Smooth muscle cell (in vitro differentiated cells): ENCODE measurements at regions not wholly inside any gene's neighbourhood (a gene's known extent, or its start where the extent isn't known, plus 50 kb on each side); places are given as distances from the start of the nearest gene placed in this dataset.

Experiments used
- DNase-seq: peaks from one replicate; lab custom pipeline; 2025; ENCODE audit not compliant: unreplicated experiment; lab: John Stamatoyannopoulos, UW
- H2AFZ ChIP-seq: fragments of 200-600 bp; sonication (generic); 2 replicates; pipeline ENCODE4 v1.6.0; 2016; ENCODE audit warnings: antibody characterized with exemption, low read depth, mild to moderate bottlenecking
- H3F3A ChIP-seq: fragments of 200-600 bp; sonication (generic); 2 replicates; pipeline ENCODE4 v1.6.0; 2017; ENCODE audit warnings: antibody characterized with exemption, low read depth
- H3K27ac ChIP-seq: fragments of 200-600 bp; sonication (generic); 2 replicates; pipeline ENCODE4 v1.5.1; 2016; ENCODE audit warnings: low read depth, mild to moderate bottlenecking
- H3K27me3 ChIP-seq: fragments of 200-600 bp; sonication (generic); 2 replicates; pipeline ENCODE4 v1.6.1; 2016; ENCODE audit warnings: low read depth, mild to moderate bottlenecking
- H3K36me3 ChIP-seq: fragments of 200-600 bp; sonication (generic); 2 replicates; pipeline ENCODE4 v1.5.1; 2016; ENCODE audit warnings: low read depth
- H3K4me1 ChIP-seq: fragments of 200-600 bp; sonication (generic); 2 replicates; pipeline ENCODE4 v1.5.1; 2016; ENCODE audit warnings: low read depth
- H3K4me2 ChIP-seq: fragments of 200-600 bp; sonication (generic); 2 replicates; pipeline ENCODE4 v1.6.0; 2016; ENCODE audit warnings: mild to moderate bottlenecking
- H3K4me3 ChIP-seq: fragments of 200-600 bp; sonication (generic); 2 replicates; pipeline ENCODE4 v1.5.1; 2016; ENCODE audit warnings: mild to moderate bottlenecking
- H3K79me2 ChIP-seq: fragments of 200-600 bp; sonication (generic); 2 replicates; pipeline ENCODE4 v1.6.0; 2016; ENCODE audit warnings: low read depth, mild to moderate bottlenecking
- H3K9ac ChIP-seq: fragments of 200-600 bp; sonication (generic); 2 replicates; pipeline ENCODE4 v1.6.0; 2016; ENCODE audit warnings: low read depth
- H3K9me3 ChIP-seq: fragments of 200-600 bp; sonication (generic); replicated peaks from 2 replicates; pipeline ENCODE4 v1.5.1; 2016; ENCODE audit warnings: low read depth
- H4K20me1 ChIP-seq: fragments of 200-600 bp; sonication (generic); 2 replicates; pipeline ENCODE4 v1.6.0; 2016; ENCODE audit warnings: low read depth
- WGBS: methylation state at CpG from one replicate; pipeline ENCODE4 v1.1.7; 2016; ENCODE audit warnings: low lambda C conversion rate; 5-methylcytosine and 5-hydroxymethylcytosine counted together
- TF ChIP-seq, protein P1 (sequence below): fragments of 200-600 bp; sonication (generic); IDR thresholded peaks from 2 replicates; pipeline ENCODE4 v1.5.1; 2017; ENCODE audit warnings: borderline replicate concordance, mild to moderate bottlenecking, antibody characterized with exemption; ENCODE audit not compliant: insufficient read depth, poor library complexity, severe bottlenecking

DNA sequence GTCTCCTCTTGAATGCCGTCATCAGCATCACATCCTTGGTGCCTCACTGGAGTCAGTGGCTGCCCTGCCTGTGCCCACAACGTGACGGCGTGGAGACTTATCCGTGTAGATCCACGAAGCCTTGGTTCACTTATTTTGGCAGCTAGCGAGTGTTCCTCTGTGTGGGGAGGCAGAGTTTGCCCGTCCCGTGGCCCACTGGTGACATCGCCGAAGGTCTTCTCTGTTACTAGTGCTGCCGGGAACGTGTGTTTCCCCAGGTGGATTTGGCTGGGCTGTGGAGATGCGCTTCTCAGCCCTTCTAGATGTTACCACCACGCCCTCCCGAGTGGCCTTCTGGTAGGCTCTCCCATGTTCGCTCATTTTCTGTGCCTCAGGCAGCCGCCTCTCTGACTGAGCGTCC lies 169.6 kb downstream of the SEC14L1 start:
- peaks cover 7% of the 10 kb centered on the region for H3F3A ChIP-seq
- TF ChIP-seq, protein P1, sequence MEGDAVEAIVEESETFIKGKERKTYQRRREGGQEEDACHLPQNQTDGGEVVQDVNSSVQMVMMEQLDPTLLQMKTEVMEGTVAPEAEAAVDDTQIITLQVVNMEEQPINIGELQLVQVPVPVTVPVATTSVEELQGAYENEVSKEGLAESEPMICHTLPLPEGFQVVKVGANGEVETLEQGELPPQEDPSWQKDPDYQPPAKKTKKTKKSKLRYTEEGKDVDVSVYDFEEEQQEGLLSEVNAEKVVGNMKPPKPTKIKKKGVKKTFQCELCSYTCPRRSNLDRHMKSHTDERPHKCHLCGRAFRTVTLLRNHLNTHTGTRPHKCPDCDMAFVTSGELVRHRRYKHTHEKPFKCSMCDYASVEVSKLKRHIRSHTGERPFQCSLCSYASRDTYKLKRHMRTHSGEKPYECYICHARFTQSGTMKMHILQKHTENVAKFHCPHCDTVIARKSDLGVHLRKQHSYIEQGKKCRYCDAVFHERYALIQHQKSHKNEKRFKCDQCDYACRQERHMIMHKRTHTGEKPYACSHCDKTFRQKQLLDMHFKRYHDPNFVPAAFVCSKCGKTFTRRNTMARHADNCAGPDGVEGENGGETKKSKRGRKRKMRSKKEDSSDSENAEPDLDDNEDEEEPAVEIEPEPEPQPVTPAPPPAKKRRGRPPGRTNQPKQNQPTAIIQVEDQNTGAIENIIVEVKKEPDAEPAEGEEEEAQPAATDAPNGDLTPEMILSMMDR: no peak
- no peak overlapping the region for H3K9ac ChIP-seq
- H3K4me1 ChIP-seq: peaks cover 20% of the 10 kb centered on the region
- H3K36me3 ChIP-seq: no peaks in the 10 kb centered on the region
- peak overlapping the region; percentile 85 for H3K27ac ChIP-seq
- no peak overlapping the region for H2AFZ ChIP-seq
- 96% methylated on average over 19 of the region's 19 CpGs for WGBS
- no peaks in the 10 kb centered on the region for H3K27me3 ChIP-seq
- DNase-seq: no peak
- H3K4me3 ChIP-seq: no peak overlapping the region
- no peaks in the 10 kb centered on the region for H4K20me1 ChIP-seq
- no peaks in the 10 kb centered on the region for H3K9me3 ChIP-seq
- H3K4me2 ChIP-seq: no peak overlapping the region
- H3K79me2 ChIP-seq: peaks cover 3% of the 10 kb centered on the region

DNA sequence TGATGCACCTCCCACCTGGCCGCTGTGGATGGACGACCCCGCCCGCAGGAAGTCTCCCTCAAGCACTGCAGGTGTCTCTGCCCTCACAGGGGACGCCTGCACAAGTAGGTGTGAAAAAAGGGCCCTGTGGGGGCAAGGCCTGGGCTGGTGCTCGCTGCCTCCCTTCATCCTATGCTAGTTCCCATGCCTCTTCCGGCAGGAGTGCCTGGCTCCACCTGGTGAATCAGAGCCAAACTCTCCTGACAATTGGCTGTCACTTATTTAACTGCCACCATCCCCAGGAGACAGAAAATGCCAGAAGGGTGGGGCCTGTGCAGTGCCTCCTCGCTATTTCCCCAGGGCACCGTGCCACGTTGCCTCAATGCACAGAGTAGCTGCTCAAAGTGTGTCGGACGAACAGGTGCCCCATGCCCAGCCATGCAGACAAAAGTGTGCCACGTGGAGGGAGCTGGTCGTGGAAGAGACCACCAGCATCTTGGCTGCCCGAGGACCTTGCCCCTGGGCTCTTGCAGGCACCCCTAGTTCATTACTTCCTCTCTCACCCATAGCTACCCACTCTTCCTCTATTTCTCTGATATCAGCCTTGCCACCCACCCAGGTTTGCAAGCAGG lies 170.7 kb downstream of the SEC14L1 start:
- H3K9me3 ChIP-seq: no peaks in the 10 kb centered on the region
- TF ChIP-seq, protein P1: no peak
- no peak overlapping the region for H3K9ac ChIP-seq
- no peaks in the 10 kb centered on the region for H3K27me3 ChIP-seq
- no peaks in the 10 kb centered on the region for H3K36me3 ChIP-seq
- H3K4me2 ChIP-seq: no peak overlapping the region
- H3K4me3 ChIP-seq: no peak overlapping the region
- H3K4me1 ChIP-seq: peaks cover 29% of the 10 kb centered on the region
- no peak overlapping the region for H3K27ac ChIP-seq
- DNase-seq: no peak
- H3K79me2 ChIP-seq: peaks cover 3% of the 10 kb centered on the region
- no peak overlapping the region for H2AFZ ChIP-seq
- H4K20me1 ChIP-seq: no peaks in the 10 kb centered on the region
- peaks cover 7% of the 10 kb centered on the region for H3F3A ChIP-seq
- 89% methylated on average over 15 of the region's 15 CpGs for WGBS

DNA sequence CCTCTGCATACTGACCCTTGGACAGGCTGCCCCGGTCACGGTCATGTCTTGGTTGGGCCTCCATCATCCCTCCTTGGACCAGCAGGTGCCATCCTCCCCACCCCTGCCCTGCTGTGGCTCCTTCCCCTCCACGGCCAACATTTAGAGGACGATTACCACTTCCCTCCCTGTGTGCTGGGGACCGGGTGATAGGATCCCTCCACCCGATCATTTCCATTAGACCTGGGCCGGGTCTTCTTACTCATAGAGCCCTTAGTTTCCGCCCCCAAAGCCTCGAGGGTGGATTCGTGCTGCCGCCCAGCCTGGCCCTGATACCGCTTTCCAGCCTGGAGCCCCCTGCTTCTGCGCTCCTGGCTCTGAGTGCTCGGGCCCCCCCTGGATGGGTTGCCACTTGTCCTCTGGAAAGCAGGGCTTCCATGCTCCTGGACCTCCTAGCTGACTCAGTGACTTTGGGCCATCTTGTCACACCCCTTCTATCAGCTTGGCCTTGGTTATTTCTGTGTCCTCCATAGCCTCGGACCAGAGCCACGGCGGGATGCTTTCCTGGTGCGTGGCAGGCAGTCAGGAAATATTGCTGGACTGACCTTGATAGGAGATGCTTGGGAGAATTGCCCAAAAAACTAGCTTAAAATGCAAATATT lies 171.4 kb downstream of the SEC14L1 start:
- no peaks in the 10 kb centered on the region for H3K9me3 ChIP-seq
- H3K27ac ChIP-seq: no peak overlapping the region
- 96% methylated on average over 18 of the region's 18 CpGs for WGBS
- DNase-seq: no peak
- H3K4me1 ChIP-seq: peaks cover 23% of the 10 kb centered on the region
- TF ChIP-seq, protein P1: no peak
- H3K27me3 ChIP-seq: no peaks in the 10 kb centered on the region
- no peak overlapping the region for H3K9ac ChIP-seq
- H2AFZ ChIP-seq: no peak overlapping the region
- peaks cover 3% of the 10 kb centered on the region for H3K79me2 ChIP-seq
- no peak overlapping the region for H3K4me3 ChIP-seq
- no peak overlapping the region for H3K4me2 ChIP-seq
- peaks cover 7% of the 10 kb centered on the region for H3F3A ChIP-seq
- H3K36me3 ChIP-seq: no peaks in the 10 kb centered on the region
- H4K20me1 ChIP-seq: no peaks in the 10 kb centered on the region
